ENCODE measurements at regions not wholly inside any gene's neighbourhood (a gene's known extent, or its start where the extent isn't known, plus 50 kb on each side); places are given as distances from the start of the nearest gene placed in this dataset.

DNA sequence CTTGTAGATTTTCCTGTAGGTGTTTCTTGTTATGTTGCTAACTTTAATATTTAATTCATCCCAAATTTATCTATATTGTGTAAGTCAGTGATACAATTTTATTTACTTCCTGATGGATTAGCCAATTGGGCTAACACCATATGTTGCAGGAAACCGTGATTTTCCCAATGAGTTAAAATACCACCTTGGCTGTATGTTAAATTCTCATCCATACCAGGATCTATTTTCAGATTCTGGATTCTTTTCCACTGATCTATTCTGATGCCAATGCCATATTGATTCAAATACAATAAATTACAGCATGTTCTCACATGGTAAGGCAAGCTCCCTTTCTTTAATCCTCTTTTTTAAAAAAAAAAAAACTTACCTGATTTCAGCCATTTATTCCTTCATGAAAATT is 85.8 kb upstream of the DNAJC10 start:
- TF ChIP-seq GATA3 (IDR thresholded peaks at IDR 0.05; ENCODE audit: low read depth, low read length) (no peak), GATA2 (IDR thresholded peaks at IDR 0.05; ENCODE audit: low read depth, low read length) (no peak)

DNA sequence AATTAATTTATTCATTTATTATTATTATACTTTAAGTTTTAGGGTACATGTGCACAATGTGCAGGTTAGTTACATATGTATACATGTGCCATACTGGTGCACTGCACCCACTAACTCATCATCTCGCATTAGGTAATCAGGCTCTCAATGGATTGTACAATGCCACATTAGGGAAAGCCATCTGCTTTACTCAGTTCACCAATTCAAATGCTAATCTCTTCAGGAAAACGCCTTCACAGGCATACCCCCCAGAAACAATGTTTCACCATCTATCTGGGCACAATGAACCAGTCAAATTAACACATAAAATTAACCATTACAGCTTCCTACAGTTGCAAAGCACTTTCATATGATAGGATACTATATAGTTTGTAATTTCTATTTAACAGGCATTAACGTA is 84.8 kb upstream of the DNAJC10 start:
- TF ChIP-seq GATA2 (IDR thresholded peaks at IDR 0.05; ENCODE audit: low read depth, low read length), result no peak
- no peak for TF ChIP-seq GATA3 (IDR thresholded peaks at IDR 0.05; ENCODE audit: low read depth, low read length)

- no peak for TF ChIP-seq GATA2 (IDR thresholded peaks at IDR 0.05; ENCODE audit: low read depth, low read length)
- no peak for TF ChIP-seq GATA3 (IDR thresholded peaks at IDR 0.05; ENCODE audit: low read depth, low read length)
These were observed 81.7 kb upstream of the DNAJC10 start for GRCh38 chr2:182634386-182634785.

DNA sequence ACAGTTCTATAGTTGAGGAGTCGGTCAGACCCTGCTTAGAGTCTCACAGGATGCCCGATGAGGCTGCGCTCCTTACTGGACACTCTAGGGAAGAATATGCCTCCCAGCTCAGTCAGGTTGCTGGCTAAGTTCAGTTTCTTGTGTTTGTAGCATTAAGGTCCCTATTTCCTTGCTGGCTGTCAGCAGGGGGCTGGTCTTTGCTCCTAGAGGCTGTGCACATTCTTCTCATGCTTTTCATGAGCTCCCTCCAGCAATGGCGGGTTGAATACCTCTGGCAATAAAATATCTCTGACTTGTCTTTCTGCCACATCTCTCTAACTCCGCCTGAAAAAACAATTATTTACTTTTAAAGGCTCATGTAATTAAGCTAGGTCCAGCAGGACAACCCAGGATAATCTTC is 79.4 kb upstream of the DNAJC10 start:
- TF ChIP-seq GATA3 (IDR thresholded peaks at IDR 0.05; ENCODE audit: low read depth, low read length) (no peak), GATA2 (IDR thresholded peaks at IDR 0.05; ENCODE audit: low read depth, low read length) (no peak)

GRCh38 chr2:182638667-182639066 is 77.4 kb upstream of the DNAJC10 start:
- TF ChIP-seq GATA2 (IDR thresholded peaks at IDR 0.05; ENCODE audit: low read depth, low read length), result no peak
- no peak for TF ChIP-seq GATA3 (IDR thresholded peaks at IDR 0.05; ENCODE audit: low read depth, low read length)

DNA sequence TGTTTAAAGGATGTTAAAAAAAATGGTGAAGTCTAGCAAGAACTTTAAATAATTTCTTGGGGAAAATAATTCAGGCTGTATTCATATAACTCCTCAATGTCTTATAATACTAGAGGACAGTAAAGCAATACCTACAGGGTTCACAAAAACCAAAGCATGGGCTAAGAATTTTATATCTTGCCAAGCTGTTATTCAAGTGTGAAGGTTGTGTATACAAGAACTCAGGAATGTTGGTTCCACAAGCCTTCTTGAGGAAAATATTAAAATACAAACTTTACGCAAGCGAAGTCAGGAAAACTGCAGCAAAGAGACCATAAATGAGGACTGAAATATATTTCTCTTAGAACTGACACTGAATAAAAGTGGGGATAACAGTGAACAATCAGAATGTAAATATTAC is 76.1 kb upstream of the DNAJC10 start:
- no peak for TF ChIP-seq GATA3 (IDR thresholded peaks at IDR 0.05; ENCODE audit: low read depth, low read length)
- TF ChIP-seq GATA2 (IDR thresholded peaks at IDR 0.05; ENCODE audit: low read depth, low read length), result no peak

DNA sequence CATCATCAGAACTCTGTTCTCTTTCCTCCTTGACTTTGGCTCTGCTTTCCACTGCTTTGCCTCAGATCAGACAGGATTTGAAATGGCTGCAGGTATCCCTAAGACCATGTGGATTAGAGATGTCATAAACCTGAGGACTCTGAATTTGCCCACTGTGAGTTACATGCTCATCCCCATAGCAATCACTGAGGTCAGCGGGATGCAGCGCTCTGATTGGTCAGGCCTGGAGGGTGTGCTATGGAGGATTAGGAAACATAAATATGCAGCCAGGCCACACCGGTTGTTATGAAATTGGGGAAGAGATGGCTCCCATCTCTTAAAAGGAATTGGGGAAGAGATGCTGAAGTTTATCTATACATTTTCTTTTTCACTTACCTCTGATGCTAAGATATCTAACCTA is 73.7 kb upstream of the DNAJC10 start:
- TF ChIP-seq GATA2 (IDR thresholded peaks at IDR 0.05; ENCODE audit: low read depth, low read length) (no peak), GATA3 (IDR thresholded peaks at IDR 0.05; ENCODE audit: low read depth, low read length) (no peak)

- TF ChIP-seq GATA2 (IDR thresholded peaks at IDR 0.05; ENCODE audit: low read depth, low read length) (peak; percentile 72; the same call in 1 of the 2 replicates), GATA3 (IDR thresholded peaks at IDR 0.05; ENCODE audit: low read depth, low read length) (peak; percentile 65)
These were observed 69.1 kb upstream of the DNAJC10 start for GRCh38 chr2:182646763-182647498.

DNA sequence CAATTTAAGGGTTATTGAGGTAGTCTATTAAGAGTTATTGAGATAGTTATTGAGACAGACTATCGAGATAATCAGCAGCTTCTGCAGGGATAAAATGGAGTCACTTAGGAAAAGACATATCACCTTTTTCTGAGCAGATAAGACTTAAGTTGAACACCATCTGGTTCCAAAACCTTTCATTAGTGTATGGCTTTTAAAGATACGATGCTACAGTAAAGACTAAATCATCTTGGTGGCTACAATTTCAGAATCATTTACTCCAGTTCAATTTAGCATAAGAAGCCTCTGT is 68.6 kb upstream of the DNAJC10 start:
- TF ChIP-seq GATA2 (IDR thresholded peaks at IDR 0.05; ENCODE audit: low read depth, low read length), result no peak
- TF ChIP-seq GATA3 (IDR thresholded peaks at IDR 0.05; ENCODE audit: low read depth, low read length), result no peak

DNA sequence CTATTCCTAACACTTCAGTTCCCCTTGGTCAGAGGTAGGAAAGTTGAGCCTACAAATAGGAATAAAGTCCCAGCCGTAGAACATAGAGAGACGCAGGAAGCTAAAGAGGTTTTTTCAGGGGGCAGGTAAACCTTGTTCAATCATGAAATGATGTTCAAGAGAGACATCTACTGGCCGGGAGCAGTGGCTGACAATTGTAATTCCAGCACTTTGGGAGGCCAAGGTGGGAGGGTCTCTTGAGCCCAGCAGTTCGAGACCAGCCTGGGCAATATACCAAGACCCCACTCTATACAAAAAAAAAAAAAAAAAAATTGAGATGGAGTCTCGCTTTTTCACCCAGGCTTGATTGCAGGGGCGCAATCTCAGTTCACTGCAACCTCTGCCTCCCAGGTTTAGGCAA is 66.7 kb upstream of the DNAJC10 start:
- TF ChIP-seq GATA3 (IDR thresholded peaks at IDR 0.05; ENCODE audit: low read depth, low read length) (no peak), GATA2 (IDR thresholded peaks at IDR 0.05; ENCODE audit: low read depth, low read length) (no peak)

DNA sequence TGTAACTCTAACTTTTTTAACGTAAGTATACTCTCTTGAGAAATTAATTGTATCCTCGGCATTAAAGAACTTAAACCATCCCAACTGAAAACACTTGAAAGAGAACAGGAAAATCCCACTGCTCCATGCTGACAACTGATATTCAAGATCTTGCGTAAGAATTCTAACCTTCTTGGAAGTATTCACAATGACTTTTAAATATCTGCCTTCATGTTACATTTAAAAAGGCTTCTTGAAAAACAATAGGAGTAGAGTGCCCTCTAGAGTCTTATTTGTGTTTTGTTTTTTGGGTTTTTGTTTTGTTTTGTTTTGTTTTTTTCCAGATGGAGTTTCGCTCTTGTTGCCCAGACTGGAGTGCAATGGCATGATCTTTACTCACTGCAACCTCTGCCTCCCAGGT is 65.4 kb upstream of the DNAJC10 start:
- TF ChIP-seq GATA2 (IDR thresholded peaks at IDR 0.05; ENCODE audit: low read depth, low read length), result no peak
- TF ChIP-seq GATA3 (IDR thresholded peaks at IDR 0.05; ENCODE audit: low read depth, low read length), result no peak

- TF ChIP-seq GATA3 (IDR thresholded peaks at IDR 0.05; ENCODE audit: low read depth, low read length), result no peak
- TF ChIP-seq GATA2 (IDR thresholded peaks at IDR 0.05; ENCODE audit: low read depth, low read length), result no peak
These were observed 63.7 kb upstream of the DNAJC10 start for GRCh38 chr2:182652326-182652725.

DNA sequence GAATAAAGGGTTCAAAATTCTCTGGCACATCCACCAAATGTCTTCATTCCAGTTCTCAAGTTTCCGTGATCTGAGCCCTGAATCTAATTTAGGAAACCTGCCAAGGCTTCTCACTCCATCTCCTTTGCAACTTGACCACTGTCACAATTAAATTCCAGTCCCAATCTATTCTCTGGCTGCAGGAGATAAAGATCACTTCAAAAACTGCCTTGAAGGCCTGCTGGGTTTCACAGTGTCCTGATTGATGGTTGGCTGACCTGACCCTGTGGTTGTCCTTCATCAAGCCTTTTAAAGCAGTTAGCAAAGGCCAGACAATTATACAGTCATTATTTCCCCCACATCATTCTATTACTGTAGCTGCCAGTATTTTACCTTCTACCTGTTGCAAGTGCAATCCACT is 60.3 kb upstream of the DNAJC10 start:
- TF ChIP-seq GATA2 (IDR thresholded peaks at IDR 0.05; ENCODE audit: low read depth, low read length) (no peak), GATA3 (IDR thresholded peaks at IDR 0.05; ENCODE audit: low read depth, low read length) (no peak)

GRCh38 chr2:182664212-182664611 is 51.8 kb upstream of the DNAJC10 start:
- TF ChIP-seq GATA3 (IDR thresholded peaks at IDR 0.05; ENCODE audit: low read depth, low read length) (no peak), GATA2 (IDR thresholded peaks at IDR 0.05; ENCODE audit: low read depth, low read length) (no peak)
